ENCODE measurements at regions not wholly inside any gene's neighbourhood (a gene's known extent, or its start where the extent isn't known, plus 50 kb on each side); places are given as distances from the start of the nearest gene placed in this dataset.

- H3K36me3 Mint-ChIP-seq (ENCODE audit: insufficient read depth in 2 of 2): peaks cover 3 to 7% of the 10 kb centered on the region in 2 donors
- H3K9me3 Mint-ChIP-seq: peaks cover 8 to 18% of the 10 kb centered on the region in 2 donors
- peaks cover 14% of the 10 kb centered on the region for H3K4me1 Mint-ChIP-seq (ENCODE audit: low read depth)
- no peaks in the 10 kb centered on the region for H3K27me3 Mint-ChIP-seq (ENCODE audit: low read depth)
- DNase-seq (no peak), ATAC-seq (replicated peaks in 1 of 2) (no peak)
- no peak overlapping the region for H3K4me3 Mint-ChIP-seq
- H3K27ac Mint-ChIP-seq: no peak overlapping the region
Measured at GRCh38 chr10:31739146-31739545, 189.5 kb downstream of the ARHGAP12 start.

DNA sequence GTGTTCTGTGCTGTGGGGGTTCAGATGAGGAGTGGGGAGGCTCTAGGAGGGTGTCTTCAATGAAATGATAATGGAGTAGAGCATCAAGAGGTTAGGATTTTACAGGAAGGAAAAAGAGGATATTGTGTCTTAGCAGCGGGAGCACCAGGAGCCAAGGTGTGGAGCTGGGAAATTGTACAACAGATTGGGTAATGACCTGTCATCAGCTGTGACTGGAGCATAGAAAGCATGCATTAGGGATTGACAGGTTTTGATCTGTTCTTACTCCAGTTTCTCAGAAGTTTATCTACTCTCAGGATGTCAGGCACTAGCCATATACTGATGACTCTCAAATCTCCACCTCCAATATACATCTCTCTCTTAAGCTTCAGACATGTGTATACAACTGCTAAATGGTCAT lies 196.9 kb downstream of the ARHGAP12 start:
- no peak overlapping the region for H3K27ac Mint-ChIP-seq
- H3K4me1 Mint-ChIP-seq (ENCODE audit: low read depth): no peaks in the 10 kb centered on the region
- H3K4me3 Mint-ChIP-seq: no peak overlapping the region
- no peak for DNase-seq
- H3K27me3 Mint-ChIP-seq (ENCODE audit: low read depth): peaks cover 13% of the 10 kb centered on the region
- ATAC-seq (replicated peaks in 1 of 2): no peak
- H3K9me3 Mint-ChIP-seq: peaks cover 0 to 3% of the 10 kb centered on the region in 2 donors
- H3K36me3 Mint-ChIP-seq (ENCODE audit: insufficient read depth in 2 of 2): no peaks in the 10 kb centered on the region

DNA sequence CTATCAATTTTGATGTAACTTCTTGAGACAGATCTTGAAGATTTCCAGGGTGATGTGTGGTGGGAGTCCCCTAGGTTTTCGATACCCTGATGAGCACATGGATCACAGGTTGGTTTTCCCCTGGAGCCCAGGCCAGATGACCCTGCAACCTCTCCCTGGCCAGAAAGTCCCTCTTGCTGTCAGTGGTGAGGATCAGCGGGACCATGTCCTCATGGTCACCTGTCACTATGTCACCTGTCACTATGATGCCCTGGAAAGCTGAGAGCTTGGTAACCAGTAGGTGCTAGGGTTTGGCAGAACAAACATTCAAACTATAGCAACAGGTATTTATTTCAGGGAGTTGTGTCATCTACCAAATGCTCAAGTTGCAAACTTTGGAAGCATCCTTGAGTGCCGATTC lies 197.9 kb downstream of the ARHGAP12 start:
- no peak overlapping the region for H3K27ac Mint-ChIP-seq
- H3K9me3 Mint-ChIP-seq: peaks cover 0 to 3% of the 10 kb centered on the region in 2 donors
- ATAC-seq (replicated peaks in 1 of 2): no peak
- no peak for DNase-seq
- peaks cover 13% of the 10 kb centered on the region for H3K27me3 Mint-ChIP-seq (ENCODE audit: low read depth)
- no peaks in the 10 kb centered on the region for H3K36me3 Mint-ChIP-seq (ENCODE audit: insufficient read depth in 2 of 2)
- H3K4me1 Mint-ChIP-seq (ENCODE audit: low read depth): no peaks in the 10 kb centered on the region
- H3K4me3 Mint-ChIP-seq: no peak overlapping the region

DNA sequence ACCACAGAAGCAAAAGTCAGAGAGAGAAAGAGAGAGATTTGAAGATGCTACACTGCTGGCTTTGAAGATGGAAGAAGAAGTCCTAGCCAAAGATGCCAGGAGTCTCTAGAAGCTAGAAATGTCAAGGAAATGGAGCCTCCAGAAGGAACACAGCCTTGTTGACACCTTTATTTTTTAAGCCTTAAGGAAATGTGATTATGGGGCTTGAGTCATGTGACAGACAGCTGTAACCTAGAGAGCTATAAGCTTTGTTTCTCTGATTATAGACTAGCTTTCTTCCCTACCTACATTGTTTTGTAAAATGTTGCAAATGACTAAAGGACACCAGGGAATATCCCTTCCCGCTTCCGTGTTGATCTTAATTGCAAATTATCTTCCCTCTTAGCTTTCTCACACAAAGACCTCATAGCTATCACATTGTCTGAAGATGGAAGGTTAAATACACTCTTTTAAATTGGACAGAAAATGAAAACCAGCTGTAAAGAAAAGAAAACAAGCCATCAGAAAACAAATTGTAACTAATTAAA lies 199.9 kb downstream of the ARHGAP12 start:
- H3K4me3 Mint-ChIP-seq: no peak overlapping the region
- H3K27me3 Mint-ChIP-seq (ENCODE audit: low read depth): peaks cover 23% of the 10 kb centered on the region

DNA sequence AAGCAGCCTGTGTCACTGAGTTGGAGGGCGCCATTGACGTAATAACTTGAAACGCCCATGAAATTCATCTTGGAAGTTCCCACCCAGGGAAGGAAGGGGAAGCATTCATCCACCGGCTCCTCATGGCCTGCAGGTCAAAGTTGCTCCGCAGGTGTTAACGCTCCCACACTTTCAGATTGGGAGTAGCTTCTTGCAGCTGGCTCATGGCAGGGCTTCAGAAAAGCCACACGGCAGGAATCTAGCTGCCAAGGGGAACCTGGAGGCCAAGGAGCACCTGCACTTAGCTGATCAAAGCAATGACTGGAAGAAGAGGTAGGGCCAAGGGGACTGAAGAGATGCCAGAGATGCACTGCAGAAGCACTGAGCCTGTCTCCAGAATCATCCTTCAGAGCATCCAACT lies 203.2 kb downstream of the ARHGAP12 start:
- DNase-seq (no peak), ATAC-seq (replicated peaks in 1 of 2) (no peak)
- Mint-ChIP-seq H3K36me3 (ENCODE audit: insufficient read depth in 2 of 2) (peaks cover 0 to 2% of the 10 kb centered on the region in 2 donors), H3K4me1 (ENCODE audit: low read depth) (peaks cover 10% of the 10 kb centered on the region), H3K9me3 (no peaks in the 10 kb centered on the region), H3K4me3 (no peak overlapping the region), H3K27ac (no peak overlapping the region), H3K27me3 (ENCODE audit: low read depth) (peaks cover 14% of the 10 kb centered on the region)

More for the DNA sequence above, 199.9 kb downstream of the ARHGAP12 start:
- ATAC-seq (replicated peaks in 1 of 2) (no peak), DNase-seq (no peak)
- Mint-ChIP-seq H3K9me3 (no peaks in the 10 kb centered on the region), H3K27ac (no peak overlapping the region), H3K4me1 (ENCODE audit: low read depth) (peaks cover 6% of the 10 kb centered on the region), H3K36me3 (ENCODE audit: insufficient read depth in 2 of 2) (peaks cover 0 to 2% of the 10 kb centered on the region in 2 donors)

- Mint-ChIP-seq H3K4me1 (ENCODE audit: low read depth) (peaks cover 10% of the 10 kb centered on the region), H3K27ac (no peak overlapping the region), H3K36me3 (ENCODE audit: insufficient read depth in 2 of 2) (peaks cover 1 to 2% of the 10 kb centered on the region in 2 donors), H3K27me3 (ENCODE audit: low read depth) (peaks cover 11% of the 10 kb centered on the region), H3K9me3 (no peaks in the 10 kb centered on the region), H3K4me3 (no peak overlapping the region)
- DNase-seq: no peak
- ATAC-seq (replicated peaks in 1 of 2): no peak
Measured at GRCh38 chr10:31724296-31724695, 204.3 kb downstream of the ARHGAP12 start.

DNA sequence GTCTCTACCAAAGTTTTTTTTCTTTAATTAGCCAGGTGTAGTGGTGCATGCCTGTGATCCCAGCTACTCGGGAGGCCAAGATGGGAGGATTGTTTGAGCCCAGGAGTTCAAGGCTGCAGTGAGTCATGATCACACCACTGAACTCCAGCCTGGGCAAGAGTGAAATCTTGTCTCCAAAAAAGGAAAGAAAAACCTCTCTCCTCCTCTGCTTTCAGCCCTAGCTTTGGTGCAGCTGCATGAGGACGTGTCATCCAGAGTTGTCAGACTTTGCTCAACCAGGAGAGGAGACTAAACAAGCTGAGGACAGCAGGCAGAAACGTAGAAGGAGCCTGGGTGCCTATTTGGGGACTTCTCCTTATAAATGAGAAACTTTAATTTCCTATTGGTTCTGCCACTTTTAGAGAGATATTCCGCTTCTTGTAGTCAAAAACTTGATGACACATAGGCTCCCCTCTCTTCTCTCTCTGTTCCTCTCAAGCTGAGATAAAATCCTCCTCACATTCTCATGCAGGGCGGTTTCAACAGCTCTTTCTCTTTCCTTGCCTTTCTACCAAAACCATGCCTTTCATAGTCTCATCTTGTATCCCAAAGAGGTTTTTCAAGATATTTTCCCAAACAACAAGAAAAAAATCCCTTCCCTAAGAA lies 205.4 kb downstream of the ARHGAP12 start:
- peaks cover 10% of the 10 kb centered on the region for H3K4me1 Mint-ChIP-seq (ENCODE audit: low read depth)
- no peak overlapping the region for H3K27ac Mint-ChIP-seq
- DNase-seq (no peak), ATAC-seq (replicated peaks in 1 of 2) (peak in 1 of 2 donors; percentile 32)
- peaks cover 11% of the 10 kb centered on the region for H3K27me3 Mint-ChIP-seq (ENCODE audit: low read depth)
- no peaks in the 10 kb centered on the region for H3K9me3 Mint-ChIP-seq
- H3K36me3 Mint-ChIP-seq (ENCODE audit: insufficient read depth in 2 of 2): peaks cover 2 to 4% of the 10 kb centered on the region in 2 donors
- H3K4me3 Mint-ChIP-seq: no peak overlapping the region

- no peak overlapping the region for H3K27ac Mint-ChIP-seq
- peaks cover 16% of the 10 kb centered on the region for H3K27me3 Mint-ChIP-seq (ENCODE audit: low read depth)
- DNase-seq: no peak
- H3K4me3 Mint-ChIP-seq: no peak overlapping the region
- peaks cover 10% of the 10 kb centered on the region for H3K4me1 Mint-ChIP-seq (ENCODE audit: low read depth)
- H3K36me3 Mint-ChIP-seq (ENCODE audit: insufficient read depth in 2 of 2): peaks cover 2 to 7% of the 10 kb centered on the region in 2 donors
- H3K9me3 Mint-ChIP-seq: peaks cover 0 to 1% of the 10 kb centered on the region in 2 donors
- ATAC-seq (replicated peaks in 1 of 2): no peak
Measured at GRCh38 chr10:31721096-31721495, 207.5 kb downstream of the ARHGAP12 start.

DNA sequence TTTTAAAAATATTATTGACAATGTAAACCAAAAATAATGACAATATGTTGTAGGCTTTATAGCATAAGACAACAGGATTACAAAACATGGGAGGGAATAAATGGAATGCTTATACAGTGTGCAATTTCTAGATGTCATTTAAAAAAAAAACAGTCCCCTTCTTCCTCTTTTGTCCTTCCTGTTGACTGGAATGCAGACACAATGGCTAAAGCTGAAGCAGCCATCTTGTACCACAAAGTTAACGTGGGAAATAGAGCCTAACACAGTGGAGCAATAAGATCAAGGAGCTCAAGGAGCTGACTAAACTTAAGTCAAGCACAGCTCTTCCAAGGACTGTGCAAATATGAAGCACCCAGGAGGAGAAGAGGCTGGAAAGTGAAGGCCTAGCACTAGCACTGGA lies 208.1 kb downstream of the ARHGAP12 start:
- ATAC-seq (replicated peaks in 1 of 2) (no peak), DNase-seq (no peak)
- H3K9me3 Mint-ChIP-seq: peaks cover 0 to 1% of the 10 kb centered on the region in 2 donors
- H3K4me3 Mint-ChIP-seq: no peak overlapping the region
- H3K27me3 Mint-ChIP-seq (ENCODE audit: low read depth): peaks cover 16% of the 10 kb centered on the region
- H3K4me1 Mint-ChIP-seq (ENCODE audit: low read depth): peaks cover 10% of the 10 kb centered on the region
- H3K27ac Mint-ChIP-seq: no peak overlapping the region
- H3K36me3 Mint-ChIP-seq (ENCODE audit: insufficient read depth in 2 of 2): peaks cover 5 to 7% of the 10 kb centered on the region in 2 donors

- no peak overlapping the region for H3K4me3 Mint-ChIP-seq
- peaks cover 26% of the 10 kb centered on the region for H3K4me1 Mint-ChIP-seq (ENCODE audit: low read depth)
- ATAC-seq (replicated peaks in 1 of 2) (no peak), DNase-seq (no peak)
- H3K36me3 Mint-ChIP-seq (ENCODE audit: insufficient read depth in 2 of 2): peaks cover 13 to 20% of the 10 kb centered on the region in 2 donors
- H3K9me3 Mint-ChIP-seq: peaks cover 13 to 15% of the 10 kb centered on the region in 2 donors
- H3K27ac Mint-ChIP-seq: no peak overlapping the region
- no peaks in the 10 kb centered on the region for H3K27me3 Mint-ChIP-seq (ENCODE audit: low read depth)
Measured at GRCh38 chr10:31709476-31709875, 219.2 kb downstream of the ARHGAP12 start.

DNA sequence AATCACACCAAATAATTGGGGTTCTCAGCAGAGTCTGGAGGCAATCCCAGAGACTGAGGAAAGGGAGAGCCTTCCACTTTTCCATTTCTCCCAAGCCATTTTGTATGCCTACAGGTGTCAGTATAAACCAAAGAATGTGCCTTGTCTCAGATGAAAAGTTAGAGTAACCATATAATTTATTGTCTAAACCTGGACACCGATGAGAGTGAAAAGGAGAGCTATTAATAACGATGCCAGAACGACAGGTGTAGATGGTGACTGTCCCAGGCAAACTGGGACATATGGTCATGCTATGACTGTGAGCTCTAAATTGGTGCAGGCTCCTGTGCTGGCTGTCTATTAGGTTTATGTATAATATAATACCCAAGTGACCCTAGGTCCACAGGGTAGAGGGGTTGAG lies 219.6 kb downstream of the ARHGAP12 start:
- H3K27me3 Mint-ChIP-seq (ENCODE audit: low read depth): no peaks in the 10 kb centered on the region
- peaks cover 13 to 20% of the 10 kb centered on the region in 2 donors for H3K36me3 Mint-ChIP-seq (ENCODE audit: insufficient read depth in 2 of 2)
- no peak for DNase-seq
- ATAC-seq (replicated peaks in 1 of 2): no peak
- no peak overlapping the region for H3K4me3 Mint-ChIP-seq
- peaks cover 13 to 15% of the 10 kb centered on the region in 2 donors for H3K9me3 Mint-ChIP-seq
- peaks cover 26% of the 10 kb centered on the region for H3K4me1 Mint-ChIP-seq (ENCODE audit: low read depth)
- H3K27ac Mint-ChIP-seq: no peak overlapping the region

- peaks cover 12 to 13% of the 10 kb centered on the region in 2 donors for H3K9me3 Mint-ChIP-seq
- ATAC-seq (replicated peaks in 1 of 2) (no peak), DNase-seq (no peak)
- H3K4me3 Mint-ChIP-seq: no peak overlapping the region
- H3K36me3 Mint-ChIP-seq (ENCODE audit: insufficient read depth in 2 of 2): peaks cover 10 to 23% of the 10 kb centered on the region in 2 donors
- peaks cover 26% of the 10 kb centered on the region for H3K4me1 Mint-ChIP-seq (ENCODE audit: low read depth)
- H3K27me3 Mint-ChIP-seq (ENCODE audit: low read depth): no peaks in the 10 kb centered on the region
- no peak overlapping the region for H3K27ac Mint-ChIP-seq
Measured at GRCh38 chr10:31708474-31708873, 220.2 kb downstream of the ARHGAP12 start.

DNA sequence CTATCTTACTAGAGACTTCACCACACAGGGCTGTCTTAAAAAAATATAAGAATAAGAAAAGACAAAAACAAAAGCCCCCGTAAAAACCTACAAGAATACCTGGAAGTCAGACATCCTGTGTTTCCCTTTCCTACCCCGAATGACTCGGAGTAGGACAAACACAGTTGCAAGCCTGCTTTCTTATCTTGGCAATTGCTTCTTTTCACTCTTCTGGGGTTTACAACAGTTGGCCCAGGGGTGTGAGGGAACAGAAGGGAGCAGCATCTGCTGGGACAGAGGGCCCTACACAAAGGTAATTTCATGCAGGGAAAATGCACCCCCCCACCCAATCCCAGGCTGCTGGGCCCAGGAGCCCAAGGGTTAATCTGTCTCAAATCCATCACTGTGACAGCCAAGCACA lies 220.6 kb downstream of the ARHGAP12 start:
- Mint-ChIP-seq H3K4me1 (ENCODE audit: low read depth) (peaks cover 26% of the 10 kb centered on the region), H3K27ac (peak overlapping the region; percentile 90), H3K36me3 (ENCODE audit: insufficient read depth in 2 of 2) (peaks cover 10 to 23% of the 10 kb centered on the region in 2 donors), H3K9me3 (peaks cover 12 to 13% of the 10 kb centered on the region in 2 donors), H3K27me3 (ENCODE audit: low read depth) (no peaks in the 10 kb centered on the region), H3K4me3 (peak overlapping the region; percentile 66 to 68)
- ATAC-seq (replicated peaks in 1 of 2): peak; percentile 14 to 18
- no peak for DNase-seq
